CD1c-positive myeloid dendritic cell (primary cell): ENCODE measurements at regions not wholly inside any gene's neighbourhood (a gene's known extent, or its start where the extent isn't known, plus 50 kb on each side); places are given as distances from the start of the nearest gene placed in this dataset.

ENCODE experiments used
- DNase-seq: peaks from one replicate; pipeline ENCODE4 v3.0.0-alpha.2; 2016; ENCODE audit errors: extremely low spot score

- DNase-seq, result no peak
Measured at GRCh38 chr9:108720191-108720642, 135.6 kb downstream of the ACTL7B start.

- no peak for DNase-seq
Measured at GRCh38 chr9:108710424-108710823, 145.4 kb downstream of the ACTL7B start.

DNA sequence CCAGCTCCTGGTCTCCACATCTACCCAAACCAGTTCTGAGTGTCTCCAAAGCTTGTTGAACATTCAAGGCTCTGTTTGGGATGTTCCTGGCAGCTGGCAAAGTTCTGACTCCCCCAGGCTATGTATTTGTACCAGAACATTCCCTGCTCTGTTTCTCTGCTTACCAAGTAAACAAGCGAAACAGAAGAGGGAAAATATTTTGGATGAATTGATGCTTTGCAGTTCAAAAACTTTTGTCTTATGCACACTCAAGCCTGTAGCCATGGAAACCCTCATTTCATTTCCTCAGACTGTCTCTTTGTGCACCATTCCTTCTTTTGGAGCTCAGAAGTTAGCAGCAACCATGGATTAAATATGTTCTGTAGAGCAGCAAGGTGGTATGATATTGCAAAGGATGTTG is 145.8 kb downstream of the ACTL7B start:
- DNase-seq, result no peak

GRCh38 chr9:108709126-108709525 is 146.7 kb downstream of the ACTL7B start:
- no peak for DNase-seq

GRCh38 chr9:108708448-108708847 is 147.3 kb downstream of the ACTL7B start:
- no peak for DNase-seq

DNA sequence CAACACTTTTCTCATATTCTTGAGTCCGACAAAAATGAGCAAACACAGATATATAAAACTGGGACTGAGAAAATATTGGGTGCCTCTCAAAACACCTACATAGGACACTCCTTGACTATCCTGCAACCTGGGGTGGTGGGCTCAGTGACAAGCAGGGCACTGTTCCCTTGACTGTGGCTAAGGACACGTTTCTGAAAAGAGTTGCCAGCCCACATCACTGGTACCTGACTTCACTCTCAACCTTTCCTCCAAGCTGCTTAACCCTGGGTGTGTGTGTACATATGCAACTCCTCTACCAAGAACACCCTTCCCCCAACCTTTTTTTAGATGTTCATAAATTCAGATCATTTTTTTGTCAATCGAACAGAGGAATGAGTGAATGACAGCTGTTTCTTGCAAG is 148.7 kb downstream of the ACTL7B start:
- DNase-seq, result no peak

- no peak for DNase-seq
Measured at GRCh38 chr9:108704156-108704852, 151.5 kb downstream of the ACTL7B start.

- DNase-seq, result no peak
Measured at GRCh38 chr9:108703429-108703828, 152.4 kb downstream of the ACTL7B start.

DNA sequence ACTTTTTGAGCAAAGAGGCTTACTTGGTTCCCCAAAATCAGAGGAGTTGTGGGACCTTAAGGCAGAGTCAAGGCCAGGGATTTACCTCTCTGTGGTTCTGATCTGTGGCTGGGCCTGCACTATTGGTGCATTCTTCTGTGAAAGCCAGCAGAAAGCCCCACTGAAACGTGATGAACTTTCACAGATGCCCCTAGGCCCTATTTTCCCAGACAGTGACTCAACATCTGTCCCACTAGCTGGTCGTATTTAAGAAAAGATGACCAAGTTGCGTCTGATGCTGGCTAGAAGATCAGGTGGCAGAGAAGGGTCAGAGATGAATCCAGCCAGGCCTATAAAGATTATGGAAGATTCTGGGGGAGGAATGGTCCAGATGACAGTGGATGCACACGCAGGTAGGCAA is 153.1 kb downstream of the ACTL7B start:
- DNase-seq, result no peak

GRCh38 chr9:108698801-108699200 is 157.0 kb downstream of the ACTL7B start:
- DNase-seq, result no peak

DNA sequence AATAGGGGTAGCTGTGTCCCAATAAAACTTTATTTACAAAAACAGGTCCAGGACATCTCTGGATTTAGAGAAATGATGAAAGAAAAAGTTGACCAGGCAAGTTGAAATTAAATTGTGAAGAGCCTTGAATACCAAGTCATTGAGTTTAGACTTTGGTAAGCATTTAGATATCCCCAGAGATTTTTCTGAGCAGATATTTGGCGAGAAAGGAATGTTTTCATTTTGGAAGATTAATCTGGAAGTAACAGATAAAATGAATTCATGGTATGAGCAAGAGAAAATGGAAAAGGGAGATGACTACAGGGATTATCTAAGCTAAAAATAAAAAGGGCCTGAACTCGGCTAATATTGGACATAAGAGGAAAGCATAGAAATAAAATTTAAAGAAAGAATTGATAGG is 157.6 kb downstream of the ACTL7B start:
- DNase-seq, result no peak

GRCh38 chr9:108696156-108696555 is 159.6 kb downstream of the ACTL7B start:
- DNase-seq, result no peak

GRCh38 chr9:108694170-108694569 is 161.6 kb downstream of the ACTL7B start:
- DNase-seq, result no peak

DNA sequence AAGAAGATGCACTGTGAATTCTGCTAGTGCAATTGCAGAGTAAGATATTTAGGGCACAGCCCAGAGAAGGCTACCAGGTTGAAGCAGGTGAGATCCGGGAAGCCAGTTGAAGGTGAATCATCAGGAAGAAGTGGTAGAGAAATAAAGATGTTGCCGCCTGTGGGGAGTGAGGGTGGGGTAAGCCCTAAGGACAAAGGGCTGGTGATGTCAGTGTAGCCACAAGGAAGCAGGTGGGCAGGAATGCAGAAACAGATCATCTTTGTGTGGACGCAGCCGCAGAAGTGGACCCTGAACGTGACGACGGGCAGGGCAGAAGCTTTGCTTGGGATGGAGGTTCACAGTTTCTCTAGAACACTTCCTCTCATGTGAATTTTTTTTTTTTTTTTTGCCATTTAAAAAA is 164.2 kb downstream of the ACTL7B start:
- no peak for DNase-seq

- no peak for DNase-seq
Measured at GRCh38 chr9:108688676-108689075, 167.1 kb downstream of the ACTL7B start.

DNA sequence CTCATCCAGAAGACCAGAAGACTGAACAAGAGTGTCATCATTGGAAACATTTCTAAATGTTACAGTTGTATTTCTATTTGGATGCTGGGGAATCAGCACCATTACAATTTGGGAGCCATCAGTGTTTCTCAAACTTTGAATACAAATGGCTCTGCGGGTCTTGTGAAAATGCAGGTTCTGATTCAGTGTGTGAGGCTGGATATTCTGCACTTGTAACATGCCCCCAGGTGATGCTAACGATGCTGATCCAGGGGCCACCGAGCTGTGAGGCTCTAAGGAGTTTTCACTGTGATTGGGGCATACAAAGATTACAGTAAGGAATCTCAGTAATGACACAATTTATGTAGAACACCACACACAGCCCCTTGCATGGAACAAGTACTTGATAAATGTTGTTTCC is 167.7 kb downstream of the ACTL7B start:
- DNase-seq, result no peak

GRCh38 chr9:108687006-108687987 is 168.5 kb downstream of the ACTL7B start:
- DNase-seq, result no peak

DNA sequence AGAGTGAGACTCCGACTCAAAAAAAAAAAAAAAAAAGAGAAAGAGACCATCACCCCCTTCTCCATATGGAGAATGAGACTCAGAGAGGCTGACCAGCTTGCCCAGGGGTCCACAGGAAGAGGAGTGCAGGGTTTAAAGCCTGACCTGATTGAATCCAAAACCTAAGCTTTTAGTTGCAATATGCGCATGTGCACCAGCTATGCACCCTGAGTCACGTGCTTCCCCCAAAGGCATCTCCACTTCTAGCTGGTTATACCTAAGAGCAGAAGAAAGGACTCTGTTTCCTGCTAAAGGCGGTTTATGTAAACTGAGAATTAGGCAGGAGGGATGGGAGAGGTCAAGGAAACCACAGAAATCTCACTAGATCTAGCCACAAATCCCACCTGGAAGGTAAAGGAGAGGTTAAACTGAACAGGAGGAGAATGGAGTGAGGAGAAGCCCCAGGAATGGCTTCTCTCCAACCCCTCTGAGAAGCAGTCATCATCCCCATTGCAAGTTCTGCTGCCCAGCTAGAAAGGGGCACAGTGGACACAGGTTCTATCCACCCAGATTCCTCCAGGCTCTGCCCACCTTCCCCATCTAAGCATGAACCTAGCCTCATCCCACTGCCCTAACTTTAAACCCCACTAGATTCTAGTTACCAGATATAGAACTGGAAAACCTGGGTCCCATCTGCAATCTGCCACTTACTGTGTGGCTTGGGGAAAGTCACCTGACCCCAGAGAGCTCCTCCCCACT is 171.3 kb downstream of the ACTL7B start:
- no peak for DNase-seq

DNA sequence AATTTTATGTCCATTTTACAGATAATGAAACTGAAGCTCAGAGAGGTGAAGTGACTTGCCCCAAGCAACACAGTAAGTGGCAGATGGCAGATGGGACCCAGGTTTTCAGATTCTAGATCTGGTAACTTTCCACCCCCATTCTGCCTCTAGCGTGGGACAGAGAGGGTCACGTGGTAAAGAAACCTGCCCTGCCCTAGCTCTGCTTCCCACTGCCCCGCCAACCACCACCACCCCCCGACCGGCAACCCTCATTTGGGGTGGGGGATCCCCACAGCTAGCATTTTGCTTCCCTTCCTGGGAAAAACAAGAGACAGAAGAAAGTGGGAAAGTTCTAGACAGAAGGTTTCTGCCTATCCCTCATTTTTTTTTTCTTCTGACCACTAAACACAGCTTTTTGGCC is 172.5 kb downstream of the ACTL7B start:
- DNase-seq, result no peak

GRCh38 chr9:108681851-108682590 is 173.8 kb downstream of the ACTL7B start:
- DNase-seq, result no peak

GRCh38 chr9:108680946-108681345 is 174.8 kb downstream of the ACTL7B start:
- no peak for DNase-seq

- no peak for DNase-seq
Measured at GRCh38 chr9:108677776-108678175, 178.0 kb downstream of the ACTL7B start.
